ENCODE measurements at regions not wholly inside any gene's neighbourhood (a gene's known extent, or its start where the extent isn't known, plus 50 kb on each side); places are given as distances from the start of the nearest gene placed in this dataset.

GRCh38 chr5:74232276-74232675, 408.3 kb downstream of the ENC1 start:
- DNase-seq (ENCODE audit: low read depth in 1 of 2, low spot score in 2 of 2), result no peak
- H3K79me1 ChIP-seq (ENCODE audit: low read depth, low read length), result no peaks in the 10 kb centered on the region
- no peak for TF ChIP-seq POU5F1 (IDR thresholded peaks at IDR 0.05; ENCODE audit: low read depth, low read length)
- no peak for TF ChIP-seq ZNF274 (IDR thresholded peaks at IDR 0.05; ENCODE audit: borderline replicate concordance, extremely low read depth, low read length)
- TF ChIP-seq ASH2L (IDR thresholded peaks at IDR 0.05; ENCODE audit: low read length), result no peak
- TF ChIP-seq JUND (IDR thresholded peaks at IDR 0.05; ENCODE audit: low read length), result no peak
- TF ChIP-seq BCL11A (IDR thresholded peaks at IDR 0.05; ENCODE audit: low read depth in 2 of 2, low read length in 2 of 2), result no peak
- TF ChIP-seq SIRT6 (IDR thresholded peaks at IDR 0.05; ENCODE audit: low read length), result no peak
- TF ChIP-seq CREB1 (IDR thresholded peaks at IDR 0.05), result no peak
- TF ChIP-seq TAF1 (IDR thresholded peaks at IDR 0.05; ENCODE audit: low read depth, low read length), result no peak
- TF ChIP-seq SAP30 (IDR thresholded peaks at IDR 0.05; ENCODE audit: insufficient read depth, insufficient replicate concordance, low read length), result no peak
- TF ChIP-seq RFX5 (IDR thresholded peaks at IDR 0.05; ENCODE audit: borderline replicate concordance, low read depth, low read length), result no peak
- no peak for TF ChIP-seq ATF2 (IDR thresholded peaks at IDR 0.05; ENCODE audit: low read length)
- TF ChIP-seq YY1 (IDR thresholded peaks at IDR 0.05; ENCODE audit: low read depth, low read length), result no peak
- TF ChIP-seq MAX (IDR thresholded peaks at IDR 0.05), result no peak
- no peak for TF ChIP-seq HDAC6 (IDR thresholded peaks at IDR 0.05; ENCODE audit: low read depth, low read length)

More at GRCh38 chr5:74232276-74232675, 408.3 kb downstream of the ENC1 start:
- no peak overlapping the region for H2AFZ ChIP-seq (ENCODE audit: low read length)
- no peak overlapping the region for H3K4me3 ChIP-seq (ENCODE audit: extremely low read depth in 1 of 4, insufficient read depth in 2 of 4, low read depth in 3 of 4, low read length in 4 of 4)
- no peak overlapping the region for H3K18ac ChIP-seq (ENCODE audit: extremely low read depth, low read length)
- no peak overlapping the region for H2AK5ac ChIP-seq (ENCODE audit: low read depth, low read length)
- no peak overlapping the region for H2BK5ac ChIP-seq (ENCODE audit: low read depth, low read length)
- ChIA-PET CTCF (ENCODE audit: partially characterized antibody) (interaction anchor here (1.5 kb wide), 2 partner anchors 9 to 20 kb away, joined by 4 read pairs; no protein-coding TSS in a partner anchor), POLR2A (ENCODE audit: partially characterized antibody) (no interaction called here)
- no peak overlapping the region for H3K23ac ChIP-seq (ENCODE audit: insufficient read length)
- H3K36me3 ChIP-seq (ENCODE audit: control insufficient read depth in 2 of 4, insufficient read depth in 4 of 4, low read length in 3 of 4), result no peaks in the 10 kb centered on the region
- no peak overlapping the region for H3K4ac ChIP-seq (replicated peaks; ENCODE audit: insufficient read length, low read depth, low read length)
- H3K9ac ChIP-seq (replicated peaks in 1 of 4; ENCODE audit: extremely low read depth in 1 of 4, low read depth in 3 of 4, low read length in 3 of 4), result no peak overlapping the region
- no peak overlapping the region for H4K91ac ChIP-seq (replicated peaks; ENCODE audit: insufficient read length, low read length)
- H2BK120ac ChIP-seq (replicated peaks; ENCODE audit: low read depth, low read length), result no peak overlapping the region
- no peaks in the 10 kb centered on the region for H3K23me2 ChIP-seq (ENCODE audit: low read depth, low read length)
- no peaks in the 10 kb centered on the region for H3K4me1 ChIP-seq (replicated peaks in 1 of 4; ENCODE audit: control insufficient read depth in 3 of 4, insufficient read depth in 4 of 4, low read length in 3 of 4)
- H4K20me1 ChIP-seq (replicated peaks in 1 of 2; ENCODE audit: control insufficient read depth in 1 of 2, insufficient read depth in 2 of 2, low read length in 2 of 2), result no peaks in the 10 kb centered on the region
- H4K8ac ChIP-seq (ENCODE audit: extremely low read depth, insufficient read depth, low read length), result no peak overlapping the region
- no peaks in the 10 kb centered on the region for H3K27me3 ChIP-seq (replicated peaks in 1 of 4; ENCODE audit: control insufficient read depth in 3 of 4, extremely low read depth in 1 of 4, insufficient read depth in 3 of 4, low read length in 3 of 4)
- no peak overlapping the region for H4K5ac ChIP-seq (ENCODE audit: insufficient read length, low read depth, low read length)
- H3K9me3 ChIP-seq (ENCODE audit: insufficient read depth in 2 of 2, low read depth in 1 of 2, low read length in 1 of 2), result no peaks in the 10 kb centered on the region
- no peaks in the 10 kb centered on the region for H3K79me2 ChIP-seq (ENCODE audit: control insufficient read depth in 1 of 2, insufficient read depth in 2 of 2, low read length in 2 of 2)
- H2BK12ac ChIP-seq (ENCODE audit: low read depth, low read length), result no peak overlapping the region
- no peak overlapping the region for H3K14ac ChIP-seq (ENCODE audit: insufficient read length)
- H3K4me2 ChIP-seq (ENCODE audit: insufficient read depth in 1 of 2, low read depth in 2 of 2, low read length in 2 of 2), result no peak overlapping the region
- FAIRE-seq, result no peak
- no peak overlapping the region for H2BK15ac ChIP-seq (ENCODE audit: low read length)
- H2BK20ac ChIP-seq (ENCODE audit: low read length), result no peak overlapping the region
- no peak overlapping the region for H3K56ac ChIP-seq (replicated peaks; ENCODE audit: insufficient read length, low read depth, low read length)
- no peak overlapping the region for H3K27ac ChIP-seq (ENCODE audit: low read depth, low read length)
- 93% methylated on average over 2 of the region's 2 CpGs; no CpG with 5 or more reads in 1 of the 2 experiments for WGBS, 2 experiments (ENCODE audit: extremely low coverage in 1 of 2, insufficient coverage in 1 of 2, insufficient read length in 1 of 2, insufficient replicate concordance in 2 of 2, low coverage in 1 of 2, low lambda C conversion rate in 2 of 2, missing lambda C conversion rate in 1 of 2)
